Peyer's patch (tissue), 4 donors: ENCODE measurements at regions not wholly inside any gene's neighbourhood (a gene's known extent, or its start where the extent isn't known, plus 50 kb on each side); places are given as distances from the start of the nearest gene placed in this dataset.

Experiments used
- CTCF ChIP-seq, 6 experiments: fragments of 450-650 bp in 4 of 6; fragments of 200-600 bp in 2 of 6; sonication (generic) in 1 of 6; IDR thresholded peaks; one replicate each; pipeline ENCODE4 v1.5.1; 2017 to 2019; ENCODE audit warnings: antibody characterized with exemption in 6 of 6, mild to moderate bottlenecking in 3 of 6, moderate library complexity in 1 of 6
- POLR2A ChIP-seq, 2 donors: fragments of 450-650 bp; IDR thresholded peaks; one replicate each; pipeline ENCODE4 v1.5.1; 2017; ENCODE audit warnings: antibody characterized with exemption in 2 of 2, mild to moderate bottlenecking in 2 of 2, moderate library complexity in 2 of 2

DNA sequence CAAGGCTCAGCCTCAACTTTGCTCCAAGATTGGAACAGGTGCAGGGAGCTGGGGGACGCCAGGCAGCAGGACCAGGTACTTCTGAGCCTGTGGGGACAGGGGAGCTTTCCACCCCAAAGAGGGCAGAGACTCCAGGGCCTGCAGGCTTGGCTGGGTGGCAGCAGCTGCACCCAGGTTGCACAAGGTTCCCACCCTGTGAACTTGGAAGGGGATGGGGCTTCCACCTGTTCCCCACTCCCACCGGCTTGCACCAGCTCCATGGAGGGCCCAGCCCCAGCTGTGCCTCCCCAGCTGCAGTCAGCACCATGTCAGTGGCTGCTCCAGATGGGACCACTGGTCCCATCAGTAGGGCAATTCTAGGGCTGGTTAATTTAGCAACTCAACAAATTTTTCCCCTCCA, 114.0 kb upstream of the CDKN3 start:
- TF ChIP-seq CTCF (IDR thresholded peaks at IDR 0.05): no peak
- no peak for TF ChIP-seq POLR2A (IDR thresholded peaks at IDR 0.05)
